HCT116 (cell line): ENCODE measurements at regions not wholly inside any gene's neighbourhood (a gene's known extent, or its start where the extent isn't known, plus 50 kb on each side); places are given as distances from the start of the nearest gene placed in this dataset.

ENCODE experiments used
- EZH2 ChIP-seq: fragments of 200-600 bp; sonication (generic); IDR thresholded peaks from 2 replicates; pipeline ENCODE4 v1.6.1; 2017; ENCODE audit warnings: antibody characterized with exemption, mixed run types
- POLR2A ChIP-seq: IDR thresholded peaks from 2 replicates; pipeline ENCODE4 v1.7.0; 2011; ENCODE audit warnings: borderline replicate concordance; ENCODE audit not compliant: insufficient read depth, insufficient read length; ENCODE audit errors: extremely low read depth
- POLR2AphosphoS5 ChIP-seq: IDR thresholded peaks from 2 replicates; pipeline ENCODE4 v1.6.1; 2011; ENCODE audit warnings: mild to moderate bottlenecking, low read depth, low read length, moderate library complexity
- RAD21 ChIP-seq: IDR thresholded peaks from 2 replicates; pipeline ENCODE4 v1.6.1; 2012; ENCODE audit warnings: low read depth, mild to moderate bottlenecking
- SIN3A ChIP-seq: IDR thresholded peaks from 2 replicates; pipeline ENCODE4 v1.6.1; 2012; ENCODE audit warnings: low read depth
- ZFX ChIP-seq: fragments of 450-650 bp; IDR thresholded peaks from 2 replicates; pipeline ENCODE4 v1.6.1; 2017
- TF ChIP-seq, protein P1 (sequence below), 3 experiments: fragments of 200-600 bp in 1 of 3; sonication (generic) in 1 of 3; IDR thresholded peaks in 2 of 3; conservative IDR thresholded peaks in 1 of 3; 2 replicates each; pipeline ENCODE4 v1.5.1; 2012 to 2017; ENCODE audit warnings: low read depth in 2 of 3, low read length in 2 of 3, antibody characterized with exemption in 1 of 3, borderline replicate concordance in 1 of 3, control low read depth in 1 of 3, mild to moderate bottlenecking in 1 of 3, mixed read lengths in 1 of 3, mixed run types in 1 of 3, moderate library complexity in 1 of 3; ENCODE audit not compliant: insufficient read depth in 1 of 3
- TF ChIP-seq, protein P2 (sequence below): IDR thresholded peaks from 2 replicates; pipeline ENCODE4 v1.6.1; 2012; ENCODE audit warnings: low read depth

DNA sequence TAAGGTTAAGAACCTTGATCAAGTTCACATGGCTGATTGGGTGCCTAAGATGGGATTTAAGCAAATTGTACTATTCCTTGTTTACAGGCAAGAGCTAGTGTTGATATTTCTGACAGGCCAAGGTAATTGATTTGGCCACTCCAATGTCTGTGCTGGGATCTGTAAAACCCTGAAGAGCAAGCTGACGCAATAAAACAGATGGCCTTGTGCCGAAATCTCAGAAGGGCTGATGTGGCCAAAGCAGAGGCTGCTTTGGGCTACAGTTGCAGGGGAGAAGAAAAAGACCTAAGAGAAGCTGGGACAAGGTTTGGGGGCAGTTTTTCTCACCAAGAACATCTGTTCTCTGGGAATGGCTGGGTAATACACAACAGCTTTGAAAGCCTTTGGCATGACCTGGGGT lies 463.2 kb upstream of the ZNF608 start:
- no peak for TF ChIP-seq POLR2A
- TF ChIP-seq, protein P1, sequence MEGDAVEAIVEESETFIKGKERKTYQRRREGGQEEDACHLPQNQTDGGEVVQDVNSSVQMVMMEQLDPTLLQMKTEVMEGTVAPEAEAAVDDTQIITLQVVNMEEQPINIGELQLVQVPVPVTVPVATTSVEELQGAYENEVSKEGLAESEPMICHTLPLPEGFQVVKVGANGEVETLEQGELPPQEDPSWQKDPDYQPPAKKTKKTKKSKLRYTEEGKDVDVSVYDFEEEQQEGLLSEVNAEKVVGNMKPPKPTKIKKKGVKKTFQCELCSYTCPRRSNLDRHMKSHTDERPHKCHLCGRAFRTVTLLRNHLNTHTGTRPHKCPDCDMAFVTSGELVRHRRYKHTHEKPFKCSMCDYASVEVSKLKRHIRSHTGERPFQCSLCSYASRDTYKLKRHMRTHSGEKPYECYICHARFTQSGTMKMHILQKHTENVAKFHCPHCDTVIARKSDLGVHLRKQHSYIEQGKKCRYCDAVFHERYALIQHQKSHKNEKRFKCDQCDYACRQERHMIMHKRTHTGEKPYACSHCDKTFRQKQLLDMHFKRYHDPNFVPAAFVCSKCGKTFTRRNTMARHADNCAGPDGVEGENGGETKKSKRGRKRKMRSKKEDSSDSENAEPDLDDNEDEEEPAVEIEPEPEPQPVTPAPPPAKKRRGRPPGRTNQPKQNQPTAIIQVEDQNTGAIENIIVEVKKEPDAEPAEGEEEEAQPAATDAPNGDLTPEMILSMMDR (IDR thresholded peaks at IDR 0.05 in 2 of 3, conservative IDR thresholded peaks at IDR 0.05 in 1 of 3; ENCODE audit: borderline replicate concordance in 1 of 3, insufficient read depth in 1 of 3, low read depth in 2 of 3, low read length in 2 of 3), result no peak
- TF ChIP-seq, protein P2, sequence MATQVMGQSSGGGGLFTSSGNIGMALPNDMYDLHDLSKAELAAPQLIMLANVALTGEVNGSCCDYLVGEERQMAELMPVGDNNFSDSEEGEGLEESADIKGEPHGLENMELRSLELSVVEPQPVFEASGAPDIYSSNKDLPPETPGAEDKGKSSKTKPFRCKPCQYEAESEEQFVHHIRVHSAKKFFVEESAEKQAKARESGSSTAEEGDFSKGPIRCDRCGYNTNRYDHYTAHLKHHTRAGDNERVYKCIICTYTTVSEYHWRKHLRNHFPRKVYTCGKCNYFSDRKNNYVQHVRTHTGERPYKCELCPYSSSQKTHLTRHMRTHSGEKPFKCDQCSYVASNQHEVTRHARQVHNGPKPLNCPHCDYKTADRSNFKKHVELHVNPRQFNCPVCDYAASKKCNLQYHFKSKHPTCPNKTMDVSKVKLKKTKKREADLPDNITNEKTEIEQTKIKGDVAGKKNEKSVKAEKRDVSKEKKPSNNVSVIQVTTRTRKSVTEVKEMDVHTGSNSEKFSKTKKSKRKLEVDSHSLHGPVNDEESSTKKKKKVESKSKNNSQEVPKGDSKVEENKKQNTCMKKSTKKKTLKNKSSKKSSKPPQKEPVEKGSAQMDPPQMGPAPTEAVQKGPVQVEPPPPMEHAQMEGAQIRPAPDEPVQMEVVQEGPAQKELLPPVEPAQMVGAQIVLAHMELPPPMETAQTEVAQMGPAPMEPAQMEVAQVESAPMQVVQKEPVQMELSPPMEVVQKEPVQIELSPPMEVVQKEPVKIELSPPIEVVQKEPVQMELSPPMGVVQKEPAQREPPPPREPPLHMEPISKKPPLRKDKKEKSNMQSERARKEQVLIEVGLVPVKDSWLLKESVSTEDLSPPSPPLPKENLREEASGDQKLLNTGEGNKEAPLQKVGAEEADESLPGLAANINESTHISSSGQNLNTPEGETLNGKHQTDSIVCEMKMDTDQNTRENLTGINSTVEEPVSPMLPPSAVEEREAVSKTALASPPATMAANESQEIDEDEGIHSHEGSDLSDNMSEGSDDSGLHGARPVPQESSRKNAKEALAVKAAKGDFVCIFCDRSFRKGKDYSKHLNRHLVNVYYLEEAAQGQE, result no peak
- TF ChIP-seq RAD21, result no peak
- no peak for TF ChIP-seq POLR2AphosphoS5
- no peak for TF ChIP-seq SIN3A
- no peak for TF ChIP-seq EZH2
- TF ChIP-seq ZFX, result no peak
